ENCODE measurements at regions not wholly inside any gene's neighbourhood (a gene's known extent, or its start where the extent isn't known, plus 50 kb on each side); places are given as distances from the start of the nearest gene placed in this dataset.
"Not testable (repeated sequence)": the region's sequence is repeated elsewhere in the genome, so short reads cannot be mapped to it uniquely, and the experiment has no call there.

GRCh38 chr2:160574468-160575140 is 81.0 kb upstream of the RBMS1 start:
- no peak for DNase-seq (ENCODE audit: low read depth in 1 of 2, low spot score in 1 of 2)
- in situ Hi-C loops (cut with HindIII; ENCODE audit: low pct_unique_long_range_greater_than_20kb, low sequenced_read_pairs), result no loop called here
- TF ChIP-seq JUND (IDR thresholded peaks at IDR 0.05; ENCODE audit: low read depth), result no peak

- in situ Hi-C loops (cut with HindIII; ENCODE audit: low pct_unique_long_range_greater_than_20kb, low sequenced_read_pairs), result no loop called here
- no peak for TF ChIP-seq JUND (IDR thresholded peaks at IDR 0.05; ENCODE audit: low read depth)
- DNase-seq (ENCODE audit: low read depth in 1 of 2, low spot score in 1 of 2), result no peak
These were observed 81.8 kb upstream of the RBMS1 start for GRCh38 chr2:160575368-160575767.

GRCh38 chr2:160576054-160576499 is 82.5 kb upstream of the RBMS1 start:
- DNase-seq (ENCODE audit: low read depth in 1 of 2, low spot score in 1 of 2), result no peak
- no peak for TF ChIP-seq JUND (IDR thresholded peaks at IDR 0.05; ENCODE audit: low read depth)
- in situ Hi-C loops (cut with HindIII; ENCODE audit: low pct_unique_long_range_greater_than_20kb, low sequenced_read_pairs), result no loop called here

- in situ Hi-C loops (cut with HindIII; ENCODE audit: low pct_unique_long_range_greater_than_20kb, low sequenced_read_pairs); DNase-seq (ENCODE audit: low read depth in 1 of 2, low spot score in 1 of 2): not testable (repeated sequence)
These were observed 83.5 kb upstream of the RBMS1 start for GRCh38 chr2:160577081-160577480.

- no peak for DNase-seq (ENCODE audit: low read depth in 1 of 2, low spot score in 1 of 2)
- in situ Hi-C loops (cut with HindIII; ENCODE audit: low pct_unique_long_range_greater_than_20kb, low sequenced_read_pairs), result no loop called here
- no peak for TF ChIP-seq JUND (IDR thresholded peaks at IDR 0.05; ENCODE audit: low read depth)
These were observed 87.4 kb upstream of the RBMS1 start for GRCh38 chr2:160581035-160581434.

- in situ Hi-C loops (cut with HindIII; ENCODE audit: low pct_unique_long_range_greater_than_20kb, low sequenced_read_pairs), result no loop called here
- no peak for TF ChIP-seq JUND (IDR thresholded peaks at IDR 0.05; ENCODE audit: low read depth)
- DNase-seq (ENCODE audit: low read depth in 1 of 2, low spot score in 1 of 2), result no peak
These were observed 87.8 kb upstream of the RBMS1 start for GRCh38 chr2:160581448-160581847.

- TF ChIP-seq JUND (IDR thresholded peaks at IDR 0.05; ENCODE audit: low read depth), result no peak
- in situ Hi-C loops (cut with HindIII; ENCODE audit: low pct_unique_long_range_greater_than_20kb, low sequenced_read_pairs), result no loop called here
- DNase-seq (ENCODE audit: low read depth in 1 of 2, low spot score in 1 of 2), result no peak
These were observed 88.5 kb upstream of the RBMS1 start for GRCh38 chr2:160582081-160582480.

GRCh38 chr2:160582490-160583145 is 89.0 kb upstream of the RBMS1 start:
- TF ChIP-seq JUND (IDR thresholded peaks at IDR 0.05; ENCODE audit: low read depth), result no peak
- DNase-seq (ENCODE audit: low read depth in 1 of 2, low spot score in 1 of 2), result peak; percentile 9 to 48
- in situ Hi-C loops (cut with HindIII; ENCODE audit: low pct_unique_long_range_greater_than_20kb, low sequenced_read_pairs), result no loop called here

- in situ Hi-C loops (cut with HindIII; ENCODE audit: low pct_unique_long_range_greater_than_20kb, low sequenced_read_pairs), result no loop called here
- peak in 1 of 2 experiments; percentile 24 for DNase-seq (ENCODE audit: low read depth in 1 of 2, low spot score in 1 of 2)
- TF ChIP-seq JUND (IDR thresholded peaks at IDR 0.05; ENCODE audit: low read depth), result no peak
These were observed 89.5 kb upstream of the RBMS1 start for GRCh38 chr2:160583146-160583535.

- in situ Hi-C loops (cut with HindIII; ENCODE audit: low pct_unique_long_range_greater_than_20kb, low sequenced_read_pairs), result no loop called here
- no peak for TF ChIP-seq JUND (IDR thresholded peaks at IDR 0.05; ENCODE audit: low read depth)
- DNase-seq (ENCODE audit: low read depth in 1 of 2, low spot score in 1 of 2), result no peak
These were observed 90.4 kb upstream of the RBMS1 start for GRCh38 chr2:160583813-160584537.

GRCh38 chr2:160584972-160585494 is 91.4 kb upstream of the RBMS1 start:
- in situ Hi-C loops (cut with HindIII; ENCODE audit: low pct_unique_long_range_greater_than_20kb, low sequenced_read_pairs), result no loop called here
- no peak for DNase-seq (ENCODE audit: low read depth in 1 of 2, low spot score in 1 of 2)
- TF ChIP-seq JUND (IDR thresholded peaks at IDR 0.05; ENCODE audit: low read depth), result no peak

- in situ Hi-C loops (cut with HindIII; ENCODE audit: low pct_unique_long_range_greater_than_20kb, low sequenced_read_pairs), result no loop called here
- peak in 1 of 2 experiments; percentile 27 for DNase-seq (ENCODE audit: low read depth in 1 of 2, low spot score in 1 of 2)
- no peak for TF ChIP-seq JUND (IDR thresholded peaks at IDR 0.05; ENCODE audit: low read depth)
These were observed 97.1 kb upstream of the RBMS1 start for GRCh38 chr2:160590664-160591063.

GRCh38 chr2:160592401-160592800 is 98.8 kb upstream of the RBMS1 start:
- in situ Hi-C loops (cut with HindIII; ENCODE audit: low pct_unique_long_range_greater_than_20kb, low sequenced_read_pairs), result no loop called here
- no peak for TF ChIP-seq JUND (IDR thresholded peaks at IDR 0.05; ENCODE audit: low read depth)
- DNase-seq (ENCODE audit: low read depth in 1 of 2, low spot score in 1 of 2), result no peak

All from T47D (cell line).